ENCODE measurements at regions not wholly inside any gene's neighbourhood (a gene's known extent, or its start where the extent isn't known, plus 50 kb on each side); places are given as distances from the start of the nearest gene placed in this dataset.

DNA sequence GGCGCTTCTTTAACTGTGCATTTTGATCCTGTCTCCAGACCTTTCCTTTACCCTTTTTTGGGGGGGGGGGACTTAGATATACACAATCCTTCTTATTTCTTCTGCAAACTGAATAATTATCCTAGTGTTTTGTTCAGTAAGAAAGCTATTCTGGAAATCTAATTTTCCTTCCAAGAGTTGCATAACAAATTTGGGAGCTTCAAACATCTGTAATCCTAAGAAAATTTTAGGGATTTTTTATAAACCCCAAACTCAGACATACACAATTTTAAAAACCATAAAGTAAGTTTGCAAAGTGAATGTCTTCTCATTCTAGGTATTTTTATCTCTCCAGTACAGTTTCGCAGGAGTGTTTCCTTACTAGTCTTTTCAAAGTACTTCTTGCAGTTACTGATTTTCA, 182.7 kb upstream of the E2F7 start (continued):
- TF ChIP-seq, protein P1, sequence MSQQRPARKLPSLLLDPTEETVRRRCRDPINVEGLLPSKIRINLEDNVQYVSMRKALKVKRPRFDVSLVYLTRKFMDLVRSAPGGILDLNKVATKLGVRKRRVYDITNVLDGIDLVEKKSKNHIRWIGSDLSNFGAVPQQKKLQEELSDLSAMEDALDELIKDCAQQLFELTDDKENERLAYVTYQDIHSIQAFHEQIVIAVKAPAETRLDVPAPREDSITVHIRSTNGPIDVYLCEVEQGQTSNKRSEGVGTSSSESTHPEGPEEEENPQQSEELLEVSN (IDR thresholded peaks at IDR 0.05; ENCODE audit: borderline replicate concordance in 1 of 2, extremely low read depth in 1 of 2, insufficient read depth in 1 of 2, insufficient read length in 1 of 2, low read depth in 1 of 2, low read length in 1 of 2, poor library complexity in 1 of 2, severe bottlenecking in 1 of 2) = no peak
- no peak for TF ChIP-seq ZNF212 (CRISPR knock-in tag; IDR thresholded peaks at IDR 0.05)
- TF ChIP-seq ELF4 (CRISPR knock-in tag; IDR thresholded peaks at IDR 0.05) = no peak

DNA sequence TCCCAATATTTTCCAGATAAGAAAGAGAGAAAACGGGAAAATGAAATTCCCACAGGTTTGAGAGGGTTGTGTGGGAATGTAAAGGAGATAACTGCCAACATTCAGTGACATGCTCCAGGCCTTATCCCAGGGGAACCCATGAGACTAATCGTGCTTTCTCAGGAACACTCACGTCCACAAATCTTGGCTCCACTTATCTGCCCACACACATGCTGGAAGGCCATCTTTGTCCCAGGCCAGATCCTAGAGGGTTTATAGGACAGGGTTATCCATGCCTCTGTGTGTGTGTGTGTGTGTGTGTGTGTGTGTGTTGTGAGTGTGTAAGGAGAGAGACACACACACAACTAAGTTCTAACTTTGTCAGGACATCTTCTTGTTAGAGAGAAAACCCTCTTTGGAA, 182.2 kb upstream of the E2F7 start:
- no peaks in the 10 kb centered on the region for H3K9me3 ChIP-seq (replicated peaks; ENCODE audit: control insufficient read depth, insufficient read depth, low read depth, low read length)
- no peaks in the 10 kb centered on the region for H3K79me2 ChIP-seq (ENCODE audit: control insufficient read depth, insufficient read depth, low read length)
- H3K27ac ChIP-seq (ENCODE audit: extremely low read depth, low read depth, low read length) = no peak overlapping the region
- H3K9ac ChIP-seq (ENCODE audit: insufficient read depth in 1 of 2, low read depth in 2 of 2, low read length in 2 of 2) = no peak overlapping the region
- ATAC-seq = no peak
- in situ Hi-C loops (cut with MboI) = no loop called here
- H3K4me3 ChIP-seq = no peak overlapping the region
- FAIRE-seq = no peak
- intact Hi-C loops (cut with micrococcal nuclease) = no loop called here
- DNase-seq (ENCODE audit: extremely low read depth in 1 of 4, low spot score in 3 of 4) = no peak
- H3K36me3 ChIP-seq (ENCODE audit: control insufficient read depth, insufficient read depth, low read length) = no peaks in the 10 kb centered on the region
- CTCF ChIA-PET (ENCODE audit: low intra/inter-chr PET ratio) = no interaction called here
- H3K9me1 ChIP-seq (ENCODE audit: control insufficient read depth, insufficient read depth, low read length) = no peaks in the 10 kb centered on the region
- no peak overlapping the region for H2AFZ ChIP-seq (ENCODE audit: low read depth, low read length)
- H3K4me2 ChIP-seq (ENCODE audit: insufficient read depth, low read length) = no peak overlapping the region
- no peaks in the 10 kb centered on the region for H3K27me3 ChIP-seq (ENCODE audit: control insufficient read depth in 2 of 2, insufficient read depth in 2 of 2, low read length in 2 of 2)
- no TSS peak for BruUV-seq (replicated peaks)
- no peaks in the 10 kb centered on the region for H3K4me1 ChIP-seq (replicated peaks in 1 of 2; ENCODE audit: control insufficient read depth in 2 of 2, insufficient read depth in 2 of 2, low read length in 2 of 2)
- 0% methylated on average over 3 of the region's 3 CpGs for WGBS (ENCODE audit: insufficient coverage, low coverage, missing lambda C conversion rate)
- H4K20me1 ChIP-seq (replicated peaks; ENCODE audit: control insufficient read depth, insufficient read depth, low read length) = no peaks in the 10 kb centered on the region
- POLR2A ChIA-PET = no interaction called here
- TF ChIP-seq, protein P2, sequence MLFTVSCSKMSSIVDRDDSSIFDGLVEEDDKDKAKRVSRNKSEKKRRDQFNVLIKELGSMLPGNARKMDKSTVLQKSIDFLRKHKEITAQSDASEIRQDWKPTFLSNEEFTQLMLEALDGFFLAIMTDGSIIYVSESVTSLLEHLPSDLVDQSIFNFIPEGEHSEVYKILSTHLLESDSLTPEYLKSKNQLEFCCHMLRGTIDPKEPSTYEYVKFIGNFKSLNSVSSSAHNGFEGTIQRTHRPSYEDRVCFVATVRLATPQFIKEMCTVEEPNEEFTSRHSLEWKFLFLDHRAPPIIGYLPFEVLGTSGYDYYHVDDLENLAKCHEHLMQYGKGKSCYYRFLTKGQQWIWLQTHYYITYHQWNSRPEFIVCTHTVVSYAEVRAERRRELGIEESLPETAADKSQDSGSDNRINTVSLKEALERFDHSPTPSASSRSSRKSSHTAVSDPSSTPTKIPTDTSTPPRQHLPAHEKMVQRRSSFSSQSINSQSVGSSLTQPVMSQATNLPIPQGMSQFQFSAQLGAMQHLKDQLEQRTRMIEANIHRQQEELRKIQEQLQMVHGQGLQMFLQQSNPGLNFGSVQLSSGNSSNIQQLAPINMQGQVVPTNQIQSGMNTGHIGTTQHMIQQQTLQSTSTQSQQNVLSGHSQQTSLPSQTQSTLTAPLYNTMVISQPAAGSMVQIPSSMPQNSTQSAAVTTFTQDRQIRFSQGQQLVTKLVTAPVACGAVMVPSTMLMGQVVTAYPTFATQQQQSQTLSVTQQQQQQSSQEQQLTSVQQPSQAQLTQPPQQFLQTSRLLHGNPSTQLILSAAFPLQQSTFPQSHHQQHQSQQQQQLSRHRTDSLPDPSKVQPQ (CRISPR knock-in tag; IDR thresholded peaks at IDR 0.05; ENCODE audit: borderline replicate concordance) = no peak
- no peak for TF ChIP-seq TARDBP (IDR thresholded peaks at IDR 0.05)
- TF ChIP-seq SRSF3 (IDR thresholded peaks at IDR 0.05; ENCODE audit: insufficient read depth, low read length) = no peak
- TF ChIP-seq, protein P3, sequence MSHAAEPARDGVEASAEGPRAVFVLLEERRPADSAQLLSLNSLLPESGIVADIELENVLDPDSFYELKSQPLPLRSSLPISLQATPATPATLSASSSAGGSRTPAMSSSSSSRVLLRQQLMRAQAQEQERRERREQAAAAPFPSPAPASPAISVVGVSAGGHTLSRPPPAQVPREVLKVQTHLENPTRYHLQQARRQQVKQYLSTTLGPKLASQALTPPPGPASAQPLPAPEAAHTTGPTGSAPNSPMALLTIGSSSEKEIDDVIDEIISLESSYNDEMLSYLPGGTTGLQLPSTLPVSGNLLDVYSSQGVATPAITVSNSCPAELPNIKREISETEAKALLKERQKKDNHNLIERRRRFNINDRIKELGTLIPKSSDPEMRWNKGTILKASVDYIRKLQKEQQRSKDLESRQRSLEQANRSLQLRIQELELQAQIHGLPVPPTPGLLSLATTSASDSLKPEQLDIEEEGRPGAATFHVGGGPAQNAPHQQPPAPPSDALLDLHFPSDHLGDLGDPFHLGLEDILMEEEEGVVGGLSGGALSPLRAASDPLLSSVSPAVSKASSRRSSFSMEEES (CRISPR knock-in tag; IDR thresholded peaks at IDR 0.05) = no peak
- TF ChIP-seq, protein P4, sequence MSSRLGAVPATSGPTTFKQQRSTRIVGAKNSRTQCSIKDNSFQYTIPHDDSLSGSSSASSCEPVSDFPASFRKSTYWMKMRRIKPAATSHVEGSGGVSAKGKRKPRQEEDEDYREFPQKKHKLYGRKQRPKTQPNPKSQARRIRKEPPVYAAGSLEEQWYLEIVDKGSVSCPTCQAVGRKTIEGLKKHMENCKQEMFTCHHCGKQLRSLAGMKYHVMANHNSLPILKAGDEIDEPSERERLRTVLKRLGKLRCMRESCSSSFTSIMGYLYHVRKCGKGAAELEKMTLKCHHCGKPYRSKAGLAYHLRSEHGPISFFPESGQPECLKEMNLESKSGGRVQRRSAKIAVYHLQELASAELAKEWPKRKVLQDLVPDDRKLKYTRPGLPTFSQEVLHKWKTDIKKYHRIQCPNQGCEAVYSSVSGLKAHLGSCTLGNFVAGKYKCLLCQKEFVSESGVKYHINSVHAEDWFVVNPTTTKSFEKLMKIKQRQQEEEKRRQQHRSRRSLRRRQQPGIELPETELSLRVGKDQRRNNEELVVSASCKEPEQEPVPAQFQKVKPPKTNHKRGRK (tag; IDR thresholded peaks at IDR 0.05) = no peak
- TF ChIP-seq SMAD4 (CRISPR knock-in tag; conservative IDR thresholded peaks at IDR 0.05) = no peak
- TF ChIP-seq GATA2 (CRISPR knock-in tag; IDR thresholded peaks at IDR 0.05) = no peak
- TF ChIP-seq CBX8 (IDR thresholded peaks at IDR 0.05; ENCODE audit: borderline replicate concordance, extremely low read depth, low read depth, low read length, poor library complexity, severe bottlenecking) = no peak
- TF ChIP-seq ZNF217 (CRISPR knock-in tag; IDR thresholded peaks at IDR 0.05) = no peak
- TF ChIP-seq RFX1 (IDR thresholded peaks at IDR 0.05) = no peak
- no peak for TF ChIP-seq STAT5B (CRISPR knock-in tag; IDR thresholded peaks at IDR 0.05)
- no peak for TF ChIP-seq NR3C1 (CRISPR knock-in tag; IDR thresholded peaks at IDR 0.05)
